NOMO-1 treated with DMSO at 0.1 percent for 48 hours (cell line): ENCODE measurements at regions not wholly inside any gene's neighbourhood (a gene's known extent, or its start where the extent isn't known, plus 50 kb on each side); places are given as distances from the start of the nearest gene placed in this dataset.
A peak's percentile ranks its signal among the peaks of the same experiment; 100 is the strongest.

Experiments used
- DNase-seq: peaks from one replicate; lab custom pipeline; 2025; ENCODE audit not compliant: unreplicated experiment; lab: John Stamatoyannopoulos, UW

GRCh38 chr1:71267220-71267619 lies 186.4 kb upstream of the ZRANB2 start:
- no peak for DNase-seq

GRCh38 chr1:71264039-71264438 lies 183.2 kb upstream of the ZRANB2 start:
- DNase-seq = no peak

GRCh38 chr1:71262970-71263369 lies 182.1 kb upstream of the ZRANB2 start:
- no peak for DNase-seq

GRCh38 chr1:71252900-71253299 lies 172.1 kb upstream of the ZRANB2 start:
- no peak for DNase-seq

- DNase-seq = no peak
These were observed 164.4 kb upstream of the ZRANB2 start for GRCh38 chr1:71245246-71245645.

GRCh38 chr1:71242239-71242638 lies 161.4 kb upstream of the ZRANB2 start:
- no peak for DNase-seq

GRCh38 chr1:71240656-71241055 lies 159.8 kb upstream of the ZRANB2 start:
- no peak for DNase-seq

GRCh38 chr1:71236503-71236902 lies 155.7 kb upstream of the ZRANB2 start:
- DNase-seq = no peak

- no peak for DNase-seq
These were observed 152.8 kb upstream of the ZRANB2 start for GRCh38 chr1:71233645-71234044.

- DNase-seq = no peak
These were observed 152.0 kb upstream of the ZRANB2 start for GRCh38 chr1:71232786-71233185.

- no peak for DNase-seq
These were observed 151.4 kb upstream of the ZRANB2 start for GRCh38 chr1:71232166-71232763.

GRCh38 chr1:71231751-71232150 lies 150.9 kb upstream of the ZRANB2 start:
- no peak for DNase-seq

GRCh38 chr1:71228742-71229365 lies 148.0 kb upstream of the ZRANB2 start:
- DNase-seq = no peak

- no peak for DNase-seq
These were observed 147.4 kb upstream of the ZRANB2 start for GRCh38 chr1:71228241-71228640.

- no peak for DNase-seq
These were observed 144.0 kb upstream of the ZRANB2 start for GRCh38 chr1:71224741-71225377.

GRCh38 chr1:71223641-71224340 lies 143.0 kb upstream of the ZRANB2 start:
- no peak for DNase-seq

- no peak for DNase-seq
These were observed 141.8 kb upstream of the ZRANB2 start for GRCh38 chr1:71222668-71223067.

GRCh38 chr1:71210718-71211117 lies 129.9 kb upstream of the ZRANB2 start:
- DNase-seq = no peak

- DNase-seq = no peak
These were observed 122.4 kb upstream of the ZRANB2 start for GRCh38 chr1:71203241-71203640.

GRCh38 chr1:71200503-71200902 lies 119.7 kb upstream of the ZRANB2 start:
- DNase-seq = no peak

GRCh38 chr1:71196685-71197084 lies 115.8 kb upstream of the ZRANB2 start:
- peak; percentile 1 for DNase-seq

GRCh38 chr1:71193153-71193552 lies 112.3 kb upstream of the ZRANB2 start:
- no peak for DNase-seq
